GM19324 (cell line): ENCODE measurements at regions not wholly inside any gene's neighbourhood (a gene's known extent, or its start where the extent isn't known, plus 50 kb on each side); places are given as distances from the start of the nearest gene placed in this dataset.

ENCODE experiments used
- ATAC-seq: cut with Tn5 transposase; IDR thresholded peaks from one replicate; pipeline ENCODE4 v1.9.1; 2021; ENCODE audit warnings: mild to moderate bottlenecking, moderate library complexity; ENCODE audit not compliant: unreplicated experiment, low FRiP score

DNA sequence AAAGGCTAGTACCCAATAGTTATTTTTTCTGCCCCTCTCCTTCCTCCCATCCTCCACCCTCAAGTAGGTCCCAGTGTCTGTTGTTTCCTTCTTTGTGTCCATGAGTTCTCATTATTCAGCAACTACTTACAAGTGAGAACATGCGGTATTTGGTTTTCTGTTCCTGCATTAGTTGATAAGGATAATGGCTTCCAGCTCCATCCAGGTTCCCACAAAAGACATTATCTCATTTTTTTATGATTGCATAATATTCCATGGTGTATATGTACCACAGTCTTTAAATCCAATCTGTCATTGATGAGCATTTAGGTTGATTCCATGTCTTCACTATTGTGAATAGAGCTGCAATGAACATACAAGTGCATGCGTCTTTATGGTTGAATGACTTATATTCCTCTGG, 128.3 kb upstream of the ANKRD55 start:
- no peak for ATAC-seq

DNA sequence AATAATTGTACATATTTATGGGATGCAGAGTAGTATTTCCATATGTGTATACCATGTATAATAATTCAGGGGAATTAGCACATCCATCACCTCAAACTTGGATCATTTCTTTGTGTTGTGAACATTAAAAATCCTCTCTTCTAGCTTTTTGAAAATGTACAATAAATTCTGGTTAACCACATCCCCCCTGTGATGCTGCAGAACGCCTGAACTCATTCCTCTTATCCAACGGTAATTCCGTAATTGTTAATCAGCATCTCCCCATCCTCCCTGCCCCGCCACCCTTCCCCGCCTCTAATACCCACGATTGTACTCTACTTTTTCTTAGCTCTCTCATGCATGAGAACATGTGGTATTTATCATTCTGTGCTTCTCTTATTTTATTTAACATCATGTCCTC, 127.7 kb upstream of the ANKRD55 start:
- ATAC-seq, result no peak

DNA sequence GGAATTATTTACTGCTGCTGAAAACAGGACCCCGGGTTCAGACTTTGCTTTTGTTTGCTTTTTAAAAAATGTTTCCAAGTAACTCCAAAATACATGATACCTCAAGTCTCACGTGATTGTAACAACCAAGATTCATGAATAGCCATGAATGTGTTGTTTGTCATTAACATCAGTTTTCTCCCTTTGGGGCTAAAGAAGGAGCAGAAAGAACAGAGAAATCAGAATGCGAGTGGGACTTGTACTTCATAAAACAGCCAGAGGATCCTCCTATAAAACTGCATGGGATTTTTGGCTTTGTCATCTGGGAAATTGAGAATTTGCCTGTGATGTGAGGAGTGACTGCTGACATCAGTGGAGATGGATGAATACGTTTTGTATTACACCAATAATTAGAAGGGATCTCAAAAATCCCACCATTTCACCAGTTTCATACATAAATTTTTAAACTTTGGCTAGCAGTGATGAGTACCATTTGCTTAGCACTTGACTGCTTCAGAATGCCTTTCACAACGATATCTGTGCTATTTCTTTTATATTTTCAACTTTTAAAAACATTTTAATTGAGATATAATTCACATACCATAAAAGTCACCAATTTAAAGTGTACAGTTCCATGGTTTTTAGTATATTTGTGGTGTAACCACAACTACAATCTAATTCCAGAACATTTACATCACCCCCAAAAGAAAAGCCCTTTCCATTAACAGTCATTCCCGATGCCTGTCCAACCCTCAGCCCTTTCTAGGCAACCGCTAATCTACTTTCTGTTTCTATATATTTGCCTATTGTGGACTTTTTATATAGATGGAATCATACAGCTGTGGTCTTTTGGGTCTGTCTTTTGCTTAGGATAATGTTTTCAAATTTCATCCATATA, 126.9 kb upstream of the ANKRD55 start:
- ATAC-seq, result no peak

DNA sequence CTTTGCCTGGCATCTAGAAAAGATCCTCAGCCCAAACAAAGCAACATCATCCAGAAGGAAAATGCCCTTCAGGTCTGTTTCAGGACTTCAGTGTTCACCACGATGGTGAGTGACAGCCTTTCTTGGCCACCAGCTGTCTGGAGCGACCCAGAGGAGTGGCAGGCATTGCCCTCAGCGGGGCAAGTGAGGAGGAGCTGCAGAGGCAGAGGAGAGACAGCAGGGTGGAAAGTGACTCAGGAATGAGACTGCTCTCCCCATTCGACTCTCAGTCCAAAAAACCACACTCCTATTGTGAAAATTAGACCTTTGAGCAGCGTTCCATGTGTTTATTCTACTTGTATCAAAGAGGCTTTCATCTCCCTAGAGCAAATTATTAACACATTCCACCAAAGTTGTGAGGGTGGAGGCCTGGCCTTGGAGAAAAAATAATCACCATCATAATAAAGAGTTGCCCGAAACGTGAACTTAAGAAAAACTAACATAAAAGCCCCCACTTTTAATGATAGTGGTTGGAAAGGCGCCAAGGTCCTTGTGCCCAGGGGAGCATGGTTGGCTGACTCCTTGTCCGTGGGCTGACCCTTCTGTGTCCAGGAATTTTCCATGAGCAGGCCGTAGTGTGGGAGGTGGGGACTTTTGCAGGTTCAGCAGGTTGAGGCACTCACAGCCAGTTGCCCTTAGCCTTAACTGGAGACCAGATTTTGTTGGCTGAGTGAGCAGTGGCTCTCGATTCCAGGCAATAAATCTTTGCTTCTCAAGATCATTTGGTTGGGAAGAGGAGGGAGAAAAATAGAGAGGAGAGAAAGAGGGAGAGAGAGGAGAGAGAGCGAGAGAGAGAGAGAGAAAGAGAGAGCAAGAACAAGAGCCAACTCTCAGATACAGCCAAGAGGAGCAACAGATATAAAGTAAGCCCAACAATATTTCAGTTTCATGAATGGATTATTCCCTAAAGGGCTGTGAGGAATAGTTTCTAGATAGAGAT, 125.9 kb upstream of the ANKRD55 start:
- no peak for ATAC-seq

DNA sequence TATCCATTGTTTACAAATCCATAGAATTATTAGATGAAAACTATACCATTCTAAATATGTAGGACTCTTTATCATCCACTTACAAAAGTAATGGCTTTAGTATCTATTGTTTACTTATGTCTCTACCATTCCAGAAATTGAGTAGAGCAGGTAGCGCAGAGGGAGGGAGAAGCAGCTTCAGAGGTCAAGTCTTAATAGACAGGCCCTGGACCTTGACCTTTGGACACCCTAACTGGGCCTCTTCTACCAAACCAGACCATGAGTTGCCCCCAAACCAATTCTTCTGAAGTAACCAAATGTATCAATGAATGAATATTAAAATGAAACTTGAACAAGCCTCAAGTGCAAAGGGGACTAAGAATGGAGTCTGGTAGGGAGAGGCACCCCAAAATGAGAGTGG, 124.9 kb upstream of the ANKRD55 start:
- no peak for ATAC-seq

DNA sequence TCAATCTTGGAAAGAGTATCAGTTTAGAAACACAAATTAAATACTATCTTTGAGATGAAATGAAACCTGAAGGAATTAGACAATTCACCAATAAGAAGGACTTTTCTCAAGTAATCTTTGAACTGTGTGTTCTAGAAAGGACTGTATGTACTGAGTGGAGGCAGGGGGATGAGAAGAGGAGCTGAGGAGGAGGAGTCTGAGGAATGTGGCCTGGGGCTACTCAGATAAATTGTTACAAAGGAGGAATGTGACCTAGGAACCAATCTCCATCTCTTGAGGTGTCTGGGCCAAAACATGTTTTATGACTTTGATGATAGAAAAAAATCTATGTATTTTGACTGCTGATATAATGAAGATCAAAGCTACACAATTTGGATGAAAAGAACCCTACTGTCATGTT, 124.3 kb upstream of the ANKRD55 start:
- ATAC-seq, result no peak

DNA sequence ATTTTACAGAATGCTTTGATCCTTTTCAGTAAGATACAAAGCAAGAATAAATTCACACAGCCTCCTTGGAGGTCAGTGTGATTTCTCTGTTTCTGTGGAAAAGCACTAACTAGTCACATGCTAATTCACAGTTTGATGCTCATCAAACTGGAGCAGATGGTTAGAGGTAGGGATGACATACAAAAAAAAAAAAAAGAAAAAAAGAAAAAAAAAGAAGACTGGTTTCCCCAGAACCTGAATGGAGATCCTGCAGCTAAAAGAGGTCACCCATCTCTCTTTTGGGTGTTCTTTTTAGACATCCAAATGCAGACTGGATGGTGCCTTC, 123.7 kb upstream of the ANKRD55 start:
- ATAC-seq, result no peak

DNA sequence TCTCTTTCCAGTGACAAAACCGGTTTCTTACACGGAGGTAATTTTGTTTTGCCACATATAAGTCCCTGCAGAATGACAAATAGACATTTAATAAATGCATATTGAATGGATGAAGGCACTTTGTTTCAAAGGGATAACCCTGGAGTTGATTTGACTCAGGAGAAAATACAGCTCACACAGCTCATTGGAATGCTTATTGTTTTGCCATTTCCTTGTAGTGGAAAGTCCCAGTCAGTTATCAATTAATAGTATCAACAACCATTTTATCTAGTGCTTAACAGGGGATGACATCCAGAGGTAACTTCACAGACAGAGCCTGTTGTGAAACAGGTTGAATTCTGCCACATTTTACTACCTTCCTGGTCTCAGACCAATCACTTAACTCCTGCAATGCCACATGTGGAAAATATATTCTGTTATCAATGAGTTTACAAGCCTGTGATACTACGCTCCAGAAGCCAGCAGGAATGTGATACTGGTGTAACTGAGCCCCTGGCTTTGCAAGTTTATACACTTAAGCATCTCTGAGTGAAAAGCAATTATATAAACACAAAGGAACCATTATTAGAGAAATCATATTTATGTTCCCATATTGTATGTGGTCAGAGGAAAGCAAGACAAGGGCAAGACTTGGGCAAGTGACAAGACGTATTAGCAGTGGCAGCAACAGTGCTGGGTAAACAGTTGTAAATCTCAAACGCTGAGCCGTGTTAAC, 123.1 kb upstream of the ANKRD55 start:
- ATAC-seq, result no peak

DNA sequence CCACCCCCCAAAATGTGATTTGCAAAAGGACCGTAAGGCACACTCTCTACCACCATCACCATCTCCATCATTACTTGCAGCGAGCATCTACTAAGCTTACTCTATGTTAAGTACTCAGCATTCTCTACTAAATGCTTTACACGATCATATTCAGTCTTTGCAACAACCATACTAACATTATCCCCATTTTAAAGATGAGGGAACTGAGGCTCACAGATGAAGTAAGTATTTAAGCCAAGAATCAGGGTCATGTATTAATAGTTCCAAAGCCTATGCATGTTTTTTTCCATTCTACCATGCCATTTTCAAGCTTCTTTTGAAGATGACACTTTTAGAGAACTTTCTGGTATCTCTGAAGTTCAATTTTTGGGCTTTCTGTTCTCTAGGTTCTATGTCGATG, 121.7 kb upstream of the ANKRD55 start:
- ATAC-seq, result no peak

DNA sequence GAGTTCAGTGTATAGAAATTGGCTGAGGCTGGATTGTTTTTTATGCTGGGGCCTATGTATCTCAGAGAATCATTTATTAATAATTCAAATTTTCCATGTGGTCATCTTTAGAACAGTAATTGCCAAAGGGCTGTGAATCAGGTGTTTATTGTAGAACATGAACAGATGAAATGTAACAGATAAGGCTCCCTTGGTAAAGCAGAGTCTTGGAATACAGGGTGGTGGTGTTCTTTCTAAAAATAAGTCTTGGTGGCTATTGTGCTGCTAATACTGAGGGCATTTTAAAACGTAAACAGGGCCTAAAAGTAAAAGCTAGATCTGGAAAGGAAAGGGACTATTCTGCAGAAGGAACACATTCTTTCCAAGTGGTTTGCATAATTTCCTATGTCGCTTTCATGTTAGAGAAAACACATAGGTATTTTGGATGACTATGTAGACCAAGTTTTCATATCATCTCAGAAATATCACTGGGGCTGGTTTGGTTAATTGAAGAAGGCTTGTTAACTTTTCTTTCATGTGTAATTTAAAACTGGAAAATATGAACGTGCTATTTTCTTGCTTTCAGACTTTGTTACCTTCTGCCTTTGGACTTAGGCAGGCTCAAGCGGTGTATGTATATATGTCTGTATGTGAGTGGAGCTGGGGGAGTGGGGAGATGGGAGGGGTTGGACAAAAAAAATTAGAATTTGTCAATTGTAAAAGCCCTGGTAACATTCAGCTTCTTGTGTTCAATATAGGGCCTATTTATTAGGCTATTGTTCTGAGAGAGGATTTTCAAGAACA, 119.9 kb upstream of the ANKRD55 start:
- no peak for ATAC-seq

DNA sequence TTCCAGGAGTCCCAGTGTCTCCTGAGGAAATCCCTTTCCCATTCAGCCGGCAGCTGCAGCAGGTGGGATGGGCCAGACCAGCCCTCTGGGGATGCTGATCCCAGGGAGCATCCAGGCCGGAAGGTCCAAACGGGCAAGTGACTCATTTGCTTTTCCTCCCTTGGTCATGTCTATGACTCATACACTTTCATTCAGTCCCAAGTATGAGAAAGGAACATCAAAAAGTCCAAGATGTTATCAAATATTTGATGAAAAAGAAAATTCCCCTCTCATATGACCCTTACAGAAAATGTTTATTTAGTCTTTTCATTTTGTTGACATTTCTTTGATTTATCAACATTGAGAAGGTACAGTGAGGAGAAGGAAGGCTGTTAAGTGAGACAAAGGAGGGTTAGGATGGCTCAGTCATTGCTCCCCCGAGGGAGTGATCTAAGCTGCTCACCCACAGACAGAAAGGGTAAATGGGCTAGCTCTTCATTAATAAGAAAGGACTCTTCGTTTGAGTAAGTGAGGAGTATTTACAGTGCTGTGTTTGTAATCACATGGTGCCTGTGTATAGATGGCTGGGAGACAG, 117.6 kb upstream of the ANKRD55 start:
- ATAC-seq, result no peak

DNA sequence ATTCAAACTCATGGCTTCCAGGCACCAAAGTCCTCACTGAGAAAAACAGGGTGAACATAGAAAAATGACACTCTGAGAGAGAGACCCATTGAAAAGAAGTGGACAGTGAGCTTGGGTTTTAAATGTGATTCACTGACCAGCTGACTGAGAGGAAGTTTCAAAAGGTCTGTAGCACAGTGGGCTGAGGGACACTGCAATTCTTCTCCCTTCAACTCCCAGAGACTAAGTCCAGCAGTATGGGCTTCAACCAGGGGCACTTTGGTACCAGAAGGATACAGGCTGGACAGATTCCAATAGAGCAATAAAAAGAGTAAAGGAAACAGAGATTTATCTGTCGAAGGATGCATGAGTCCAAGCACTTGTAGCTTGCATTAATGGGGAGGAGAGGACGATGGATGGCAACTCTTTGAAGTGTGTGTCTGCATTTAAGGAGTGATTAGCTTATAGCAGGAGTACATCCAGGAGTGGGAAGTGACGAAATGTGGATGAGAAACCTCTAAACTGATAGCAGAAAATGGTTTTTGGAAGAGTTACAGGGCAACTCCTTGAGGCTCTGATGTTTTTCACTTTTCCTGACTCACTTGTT, 117.0 kb upstream of the ANKRD55 start:
- ATAC-seq, result no peak

DNA sequence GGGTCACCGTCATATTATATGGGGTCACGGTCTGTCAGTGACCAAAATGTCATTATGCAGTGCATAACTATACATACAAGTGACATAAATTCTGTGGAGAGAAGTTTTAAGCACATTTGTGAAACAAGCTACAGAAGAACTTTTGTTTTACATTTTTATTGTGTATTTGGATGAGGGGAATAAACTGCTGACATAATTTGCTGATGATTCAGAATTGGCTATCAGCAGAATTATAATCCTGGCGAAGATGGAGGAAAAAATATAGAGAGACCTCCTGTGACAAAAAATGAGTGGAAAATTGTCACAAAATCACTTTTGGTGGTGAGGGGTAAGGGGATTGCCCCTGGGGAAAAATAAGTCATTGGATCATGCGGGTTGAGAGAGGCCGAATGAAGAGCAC, 116.3 kb upstream of the ANKRD55 start:
- no peak for ATAC-seq

DNA sequence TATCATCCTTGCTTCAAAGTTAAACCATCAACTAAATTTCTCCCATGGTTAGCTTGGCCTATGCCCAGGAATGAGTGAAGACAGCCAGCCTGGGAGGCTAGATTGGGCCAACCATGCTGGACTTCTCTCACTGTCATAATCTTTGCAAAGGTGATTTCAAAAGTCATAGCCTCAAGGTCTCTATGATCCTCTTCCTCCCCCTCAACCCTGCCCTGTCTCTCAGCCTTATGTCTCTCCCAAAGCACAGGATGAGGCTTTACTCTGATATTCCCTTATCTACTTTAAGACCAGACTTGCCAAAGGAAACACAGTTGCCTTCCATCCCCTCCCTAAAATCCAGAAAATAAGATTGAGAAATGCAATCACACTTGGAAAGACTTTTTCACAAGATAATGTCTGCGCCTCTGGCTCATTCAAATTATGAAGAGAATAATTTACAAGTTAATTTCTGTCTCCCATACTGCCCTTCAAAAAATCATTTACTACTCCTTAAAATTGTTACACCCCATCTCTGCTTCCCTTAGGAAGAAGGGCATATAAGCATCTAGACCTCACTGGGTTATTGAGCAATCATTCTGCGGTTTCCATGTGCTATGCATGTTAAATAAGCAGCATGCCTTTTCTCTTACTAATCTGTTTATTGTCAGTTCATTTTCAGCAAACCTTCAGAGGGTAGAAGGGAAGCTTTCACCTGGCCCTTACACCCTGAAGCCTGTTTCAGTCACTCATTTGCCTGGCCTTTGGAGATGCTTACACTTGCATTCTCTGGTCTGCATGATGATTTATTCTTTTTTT, 113.8 kb upstream of the ANKRD55 start:
- no peak for ATAC-seq

DNA sequence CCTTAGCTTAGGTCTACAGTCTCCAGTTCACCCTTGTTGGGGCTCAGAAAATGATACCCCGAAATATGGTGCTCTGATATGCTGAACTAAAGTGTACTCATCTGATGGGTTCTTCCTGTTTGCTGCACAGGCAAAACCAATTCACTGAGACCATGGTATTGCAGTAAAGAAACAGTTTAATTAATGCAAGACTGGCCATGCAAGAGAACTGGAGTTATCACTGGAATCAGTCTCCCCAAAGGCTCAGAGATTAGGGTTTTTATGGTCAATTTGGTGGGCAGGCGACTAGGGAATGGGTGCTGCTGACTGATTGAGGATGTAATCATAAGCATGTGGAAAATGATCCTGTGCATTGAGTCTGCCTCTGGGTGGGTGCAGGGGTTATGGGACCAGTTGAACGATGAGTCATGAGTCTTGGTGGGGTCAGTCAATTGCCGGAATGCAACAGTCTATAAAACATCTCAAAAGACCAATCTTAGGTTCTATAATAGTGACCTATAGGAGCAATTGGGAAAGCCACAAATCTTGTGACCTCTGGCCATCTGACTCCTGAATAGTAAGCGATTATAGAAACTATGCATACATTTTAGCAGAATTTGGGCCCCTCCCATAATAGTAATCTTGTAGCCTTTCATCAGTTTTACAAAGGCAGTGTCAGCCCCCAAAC, 113.0 kb upstream of the ANKRD55 start:
- no peak for ATAC-seq

DNA sequence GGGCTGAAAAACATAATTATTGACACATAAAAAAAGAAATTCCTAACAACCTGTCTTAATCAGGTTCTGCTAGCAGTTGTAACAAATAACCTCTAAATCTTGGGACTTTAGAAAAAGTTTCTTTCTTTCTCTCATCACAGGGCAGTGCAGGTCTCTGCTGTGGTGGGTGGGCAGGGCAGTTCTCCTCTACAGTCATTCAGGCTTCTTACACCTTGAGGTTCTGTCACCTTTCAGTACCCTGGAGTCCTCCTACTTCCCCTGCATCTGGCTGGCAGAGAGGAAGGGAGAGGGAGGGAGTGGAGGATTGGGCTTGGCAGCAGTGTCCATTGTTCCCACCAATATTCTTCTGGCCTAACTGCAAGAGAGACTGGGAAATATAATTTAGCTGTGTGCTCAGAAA, 112.2 kb upstream of the ANKRD55 start:
- no peak for ATAC-seq

DNA sequence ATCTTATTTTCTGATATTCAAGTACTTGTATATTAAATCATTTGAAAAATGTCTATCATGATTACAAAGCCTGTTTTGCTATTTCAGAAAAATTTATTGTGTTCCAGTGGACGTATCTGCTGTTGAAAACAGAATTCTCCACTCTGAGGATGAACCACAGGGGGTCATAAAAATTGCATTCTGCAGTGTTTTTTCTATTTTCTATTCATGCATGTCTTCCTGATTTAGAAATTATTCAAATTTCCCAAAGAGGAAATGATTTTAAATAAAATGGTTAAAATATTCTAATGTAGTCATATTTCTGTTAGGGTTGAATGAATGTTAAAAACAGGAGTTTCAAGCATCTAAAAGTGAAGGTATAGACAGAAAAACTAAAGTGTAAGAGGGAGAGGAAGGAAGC, 111.5 kb upstream of the ANKRD55 start:
- ATAC-seq, result no peak

DNA sequence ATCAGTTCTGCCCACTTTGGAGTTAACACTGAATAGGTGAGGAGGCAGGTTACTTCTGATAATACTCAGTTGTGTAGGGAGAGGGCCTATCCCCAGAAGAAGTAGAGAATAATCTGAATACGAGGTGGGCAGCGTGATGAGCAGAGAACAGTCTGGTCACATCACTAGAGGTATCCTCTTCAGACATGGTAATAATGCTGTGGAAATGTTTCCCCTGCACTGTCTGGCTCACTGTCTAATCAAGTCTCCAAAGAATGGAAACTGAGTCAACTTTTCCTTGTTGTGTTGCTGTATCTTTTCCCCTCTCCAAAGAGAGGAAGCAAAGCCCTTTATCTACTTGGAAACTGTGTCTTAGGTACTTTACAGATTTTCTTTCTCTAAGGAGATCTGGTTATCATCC, 110.9 kb upstream of the ANKRD55 start:
- no peak for ATAC-seq
